NCI-H2029 treated with DMSO at 0.1 percent for 48 hours (cell line): ENCODE measurements at regions not wholly inside any gene's neighbourhood (a gene's known extent, or its start where the extent isn't known, plus 50 kb on each side); places are given as distances from the start of the nearest gene placed in this dataset.

Experiments used
- DNase-seq: peaks from one replicate; lab custom pipeline; 2025; lab: John Stamatoyannopoulos, UW

- DNase-seq: no peak
Measured at GRCh38 chr1:57996400-57996799, 550.1 kb downstream of the OMA1 start.

- no peak for DNase-seq
Measured at GRCh38 chr1:57991289-57991688, 555.2 kb downstream of the OMA1 start.

GRCh38 chr1:57989877-57990276 is 556.6 kb downstream of the OMA1 start:
- no peak for DNase-seq

GRCh38 chr1:57987523-57987922 is 559.0 kb downstream of the OMA1 start:
- DNase-seq: no peak

- no peak for DNase-seq
Measured at GRCh38 chr1:57986432-57986831, 560.1 kb downstream of the OMA1 start.

GRCh38 chr1:57984277-57984676 is 560.4 kb upstream of the DAB1 start:
- no peak for DNase-seq

GRCh38 chr1:57983441-57983840 is 559.6 kb upstream of the DAB1 start:
- DNase-seq: no peak

- DNase-seq: no peak
Measured at GRCh38 chr1:57982852-57983251, 559.0 kb upstream of the DAB1 start.

GRCh38 chr1:57976216-57976615 is 552.4 kb upstream of the DAB1 start:
- no peak for DNase-seq

GRCh38 chr1:57968321-57968720 is 544.5 kb upstream of the DAB1 start:
- no peak for DNase-seq

- no peak for DNase-seq
Measured at GRCh38 chr1:57966751-57967406, 543.0 kb upstream of the DAB1 start.

GRCh38 chr1:57966340-57966739 is 542.5 kb upstream of the DAB1 start:
- no peak for DNase-seq

GRCh38 chr1:57963581-57963980 is 539.7 kb upstream of the DAB1 start:
- DNase-seq: no peak

GRCh38 chr1:57959531-57960241 is 535.8 kb upstream of the DAB1 start:
- no peak for DNase-seq

- no peak for DNase-seq
Measured at GRCh38 chr1:57957576-57957975, 533.7 kb upstream of the DAB1 start.

- no peak for DNase-seq
Measured at GRCh38 chr1:57951390-57951789, 527.5 kb upstream of the DAB1 start.

- DNase-seq: no peak
Measured at GRCh38 chr1:57949168-57949567, 525.3 kb upstream of the DAB1 start.

GRCh38 chr1:57947471-57947870 is 523.6 kb upstream of the DAB1 start:
- no peak for DNase-seq

- DNase-seq: no peak
Measured at GRCh38 chr1:57945045-57945444, 521.2 kb upstream of the DAB1 start.

GRCh38 chr1:57943365-57943764 is 519.5 kb upstream of the DAB1 start:
- no peak for DNase-seq

- no peak for DNase-seq
Measured at GRCh38 chr1:57934745-57935144, 510.9 kb upstream of the DAB1 start.

- no peak for DNase-seq
Measured at GRCh38 chr1:57927003-57927402, 503.1 kb upstream of the DAB1 start.

- DNase-seq: no peak
Measured at GRCh38 chr1:57926025-57926552, 502.2 kb upstream of the DAB1 start.

- no peak for DNase-seq
Measured at GRCh38 chr1:57925226-57925625, 501.4 kb upstream of the DAB1 start.
